GM21423 (cell line): ENCODE measurements at regions not wholly inside any gene's neighbourhood (a gene's known extent, or its start where the extent isn't known, plus 50 kb on each side); places are given as distances from the start of the nearest gene placed in this dataset.
"Not testable (repeated sequence)": the region's sequence is repeated elsewhere in the genome, so short reads cannot be mapped to it uniquely, and the experiment has no call there.

Experiments
- ATAC-seq: cut with Tn5 transposase; IDR thresholded peaks from one replicate; pipeline ENCODE4 v1.9.1; 2021; ENCODE audit warnings: mild to moderate bottlenecking, moderate library complexity; ENCODE audit not compliant: unreplicated experiment

GRCh38 chr1:209080170-209080781, 503.2 kb upstream of the CAMK1G start:
- no peak for ATAC-seq

DNA sequence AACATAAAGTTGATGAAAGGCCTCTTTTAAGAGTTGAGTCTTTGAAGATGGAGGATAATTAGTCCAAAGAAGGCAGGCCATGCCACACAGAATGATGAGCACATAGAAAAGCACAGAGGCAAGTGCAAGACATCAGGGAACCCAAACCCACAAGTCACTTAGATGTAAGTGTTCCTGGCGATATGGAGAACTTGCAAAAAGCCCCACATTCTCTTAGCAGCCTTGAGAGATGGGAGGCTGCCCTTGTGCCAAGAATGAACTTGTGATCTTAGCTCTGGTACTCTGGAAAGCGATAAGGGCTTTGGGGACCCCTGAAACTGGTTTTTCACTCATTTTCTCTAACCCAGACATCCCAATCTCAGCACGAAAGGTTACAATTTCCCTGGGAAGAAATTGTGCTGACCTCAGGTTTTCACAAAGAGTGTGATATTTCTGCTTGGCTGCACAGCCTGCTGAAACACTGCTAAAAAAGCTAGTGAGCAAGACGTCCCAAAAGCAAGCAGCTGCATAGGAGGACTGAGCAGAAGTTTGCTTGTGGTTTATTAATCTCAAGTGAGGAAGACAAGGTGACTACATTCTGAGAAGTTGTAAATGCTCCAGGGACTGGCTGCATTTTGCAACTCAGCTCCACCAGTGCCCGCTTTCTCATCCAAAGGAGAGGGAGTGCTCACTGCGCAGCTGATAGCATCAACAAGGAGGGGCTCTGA, 496.9 kb upstream of the CAMK1G start:
- peak; percentile 90 for ATAC-seq

GRCh38 chr1:209094384-209094783, 489.1 kb upstream of the CAMK1G start:
- ATAC-seq = no peak

- no peak for ATAC-seq
Measured at GRCh38 chr1:209095627-209096595, 487.6 kb upstream of the CAMK1G start.

GRCh38 chr1:209100460-209100859, 483.1 kb upstream of the CAMK1G start:
- ATAC-seq = no peak

DNA sequence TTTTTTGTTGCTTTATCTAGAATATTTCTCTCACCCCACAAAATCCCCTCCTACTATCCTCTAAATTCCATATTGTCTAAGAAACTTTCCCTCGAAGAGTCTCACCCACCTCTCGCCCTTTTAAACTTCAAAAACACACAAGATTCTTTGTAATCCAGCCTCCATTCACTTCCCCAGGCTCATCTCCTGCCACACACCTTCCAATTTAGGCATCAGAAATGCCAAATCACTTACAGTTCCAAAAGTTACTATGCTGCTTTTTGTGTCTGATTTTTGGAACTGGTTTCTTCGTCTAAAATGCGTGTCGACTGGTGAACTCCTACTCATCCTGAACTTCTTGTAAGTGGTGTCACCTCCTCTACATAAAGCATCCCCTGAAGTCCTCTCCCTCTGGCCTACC, 482.4 kb upstream of the CAMK1G start:
- ATAC-seq = no peak

DNA sequence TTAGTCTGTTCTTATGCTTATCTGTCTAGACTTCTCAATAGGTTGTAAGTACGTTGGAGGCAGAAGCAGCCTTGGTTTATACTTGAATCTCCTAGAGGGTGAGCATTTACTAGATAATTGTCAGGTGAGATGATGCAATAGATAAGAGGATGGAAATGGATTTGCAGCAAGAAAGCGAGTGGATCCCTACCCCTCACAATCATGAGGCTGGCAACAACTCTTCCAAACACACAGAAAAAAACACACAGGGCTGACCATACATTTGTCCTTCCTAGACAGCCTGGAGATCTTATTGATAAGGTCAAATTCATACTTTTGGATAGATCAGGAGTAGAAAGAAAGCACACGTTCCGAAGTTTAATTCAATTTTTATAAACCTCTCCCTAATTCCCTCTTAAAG, 481.4 kb upstream of the CAMK1G start:
- no peak for ATAC-seq

DNA sequence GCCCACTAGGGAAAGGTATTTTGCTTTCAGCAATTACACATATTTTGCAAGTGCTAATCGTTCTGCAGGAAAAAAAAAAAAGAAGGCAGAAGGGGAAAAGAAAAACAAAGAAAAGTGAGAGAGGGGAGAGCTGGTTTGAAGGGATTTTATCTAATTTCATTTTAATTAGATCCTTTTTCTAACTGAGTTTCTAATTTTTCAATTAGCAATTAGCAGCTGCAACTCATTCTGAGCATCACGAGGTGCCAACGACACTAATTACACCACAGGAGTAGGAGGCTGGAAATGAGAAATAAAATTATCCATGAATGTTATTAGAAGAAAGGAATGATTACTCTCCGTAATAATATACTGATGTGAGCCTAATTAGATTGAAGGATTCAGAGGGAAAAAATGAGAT, 481.0 kb upstream of the CAMK1G start:
- no peak for ATAC-seq

GRCh38 chr1:209103092-209103491, 480.4 kb upstream of the CAMK1G start:
- no peak for ATAC-seq

DNA sequence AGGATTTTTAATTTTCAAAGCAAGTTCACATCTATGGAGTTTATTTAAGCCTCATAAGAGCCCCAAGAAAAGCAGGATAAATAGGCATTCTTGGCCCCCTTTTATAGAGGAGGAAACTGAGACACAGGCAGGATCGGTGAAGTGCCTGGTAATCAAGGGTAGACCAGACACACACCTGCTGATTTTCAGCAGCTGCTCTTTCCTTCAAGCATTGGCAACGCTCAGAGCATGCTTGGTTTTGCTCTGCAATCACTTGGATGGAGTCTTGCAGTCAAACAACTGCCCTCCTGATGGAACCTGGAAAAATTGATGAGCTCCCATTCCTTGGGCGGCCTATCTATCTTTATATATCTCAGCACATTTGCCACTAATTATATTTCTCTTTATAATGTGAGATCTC, 478.9 kb upstream of the CAMK1G start:
- ATAC-seq = no peak

- ATAC-seq = no peak
Measured at GRCh38 chr1:209105701-209106100, 477.8 kb upstream of the CAMK1G start.

DNA sequence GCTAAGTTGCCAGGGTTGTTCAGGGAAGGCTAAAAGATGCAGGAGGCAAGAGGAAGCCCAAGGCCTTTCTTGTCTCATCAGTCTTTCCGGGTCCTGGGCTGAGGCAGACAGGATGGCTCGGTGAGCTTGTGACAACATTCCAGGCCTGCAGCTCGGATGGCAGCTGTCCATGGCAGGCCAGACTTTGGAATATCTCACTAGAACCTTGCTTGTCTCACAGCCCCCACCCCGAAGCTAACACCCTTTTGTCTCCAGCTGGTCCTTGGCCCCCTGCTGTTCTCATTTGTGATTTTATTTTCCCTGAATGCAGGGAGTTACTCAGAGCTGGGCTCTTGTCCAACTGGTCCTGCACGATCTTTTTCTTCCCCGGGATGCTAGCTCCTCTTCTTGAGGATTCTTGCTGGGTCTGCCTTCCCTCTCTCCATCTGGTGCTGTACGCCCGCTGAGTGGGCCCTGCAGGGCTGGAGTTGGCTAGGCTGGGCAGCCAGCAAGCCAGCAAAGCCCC, 477.2 kb upstream of the CAMK1G start:
- no peak for ATAC-seq

DNA sequence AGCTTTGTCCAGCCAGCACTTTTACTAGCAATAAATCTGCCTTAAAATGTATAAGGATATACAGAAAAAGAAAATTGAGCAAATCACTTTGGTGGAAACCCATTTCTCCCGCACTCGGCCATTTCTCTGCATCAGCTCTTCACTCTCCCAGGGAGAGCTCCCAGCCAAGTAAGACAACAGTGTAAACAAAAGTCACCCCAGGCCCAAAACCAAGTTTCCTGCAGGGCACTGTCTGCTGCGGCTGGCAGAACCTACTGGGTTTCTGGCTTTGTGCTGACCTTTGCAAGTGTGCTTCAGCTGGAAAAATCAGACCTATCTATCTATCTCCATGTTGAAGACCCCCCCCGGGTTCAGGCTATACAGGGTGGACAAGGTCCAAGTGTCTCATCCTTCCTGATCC, 476.7 kb upstream of the CAMK1G start:
- ATAC-seq = no peak

DNA sequence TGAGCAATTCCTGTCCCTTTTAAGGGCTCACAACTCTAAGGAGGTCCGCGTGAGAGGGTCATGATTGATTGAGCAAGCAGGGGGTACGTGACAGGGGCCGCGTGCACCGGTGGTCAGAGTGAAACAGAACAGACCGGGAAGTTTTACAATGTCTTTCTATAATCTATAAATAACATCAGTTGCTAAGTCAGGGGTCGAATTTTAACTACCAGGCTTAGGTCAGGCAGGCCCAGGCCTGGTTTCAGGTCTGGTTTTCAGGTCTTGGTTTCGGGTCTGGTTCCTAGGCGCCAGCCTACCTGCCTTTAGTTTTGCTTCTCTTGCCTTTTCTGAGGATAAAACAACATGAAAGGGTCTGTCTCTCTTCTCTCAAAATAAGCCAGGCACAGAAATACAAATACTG, 476.0 kb upstream of the CAMK1G start:
- peak; percentile 60 for ATAC-seq

DNA sequence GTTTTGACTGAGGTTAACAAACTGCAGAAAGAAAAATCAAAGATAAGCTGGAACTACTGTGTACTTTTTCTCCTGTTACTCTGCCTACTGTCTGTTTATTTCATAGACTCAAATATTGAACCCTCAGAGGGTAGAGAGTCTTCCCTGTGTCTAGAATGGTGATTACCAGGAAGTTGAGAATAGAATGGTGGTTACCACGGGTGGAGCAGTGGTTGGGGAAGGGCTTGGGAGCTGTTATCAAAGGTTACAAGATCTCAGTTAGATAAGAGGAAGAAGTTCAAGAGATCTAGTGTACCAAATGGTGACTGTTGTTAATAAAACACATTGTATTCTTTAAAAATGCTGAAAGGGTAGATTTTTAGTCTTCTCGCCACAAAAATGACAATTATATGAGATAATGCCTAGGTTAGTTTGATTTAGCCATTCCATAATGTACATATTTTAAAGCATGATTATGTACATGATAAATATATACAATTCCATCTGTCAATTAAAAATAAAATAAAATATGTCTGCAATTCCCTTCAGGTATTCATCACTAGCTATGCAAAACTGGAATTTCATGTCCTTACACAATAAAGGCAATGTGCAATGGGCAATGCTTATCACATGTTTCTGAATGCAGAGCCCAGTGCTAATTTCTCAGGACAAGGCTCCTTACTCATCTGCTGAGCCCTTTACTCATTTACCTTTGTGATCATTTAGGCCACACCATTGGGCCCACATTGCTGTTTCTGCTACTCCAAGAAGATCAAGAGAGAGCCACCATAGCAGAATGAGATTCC, 474.3 kb upstream of the CAMK1G start:
- ATAC-seq = no peak

GRCh38 chr1:209113521-209113920, 470.0 kb upstream of the CAMK1G start:
- ATAC-seq = no peak

- no peak for ATAC-seq
Measured at GRCh38 chr1:209116705-209117104, 466.8 kb upstream of the CAMK1G start.

- no peak for ATAC-seq
Measured at GRCh38 chr1:209123601-209124000, 459.9 kb upstream of the CAMK1G start.

- ATAC-seq = not testable (repeated sequence)
Measured at GRCh38 chr1:209129091-209129490, 454.4 kb upstream of the CAMK1G start.

GRCh38 chr1:209130886-209131285, 452.6 kb upstream of the CAMK1G start:
- ATAC-seq = no peak
